ENCODE measurements at regions not wholly inside any gene's neighbourhood (a gene's known extent, or its start where the extent isn't known, plus 50 kb on each side); places are given as distances from the start of the nearest gene placed in this dataset.

- TF ChIP-seq CTCF (IDR thresholded peaks at IDR 0.05): no peak
- no peak for TF ChIP-seq EP300 (IDR thresholded peaks at IDR 0.05)
Observed at GRCh38 chr14:53537422-53538315, 384.5 kb upstream of the DDHD1 start.

Measured in ovary (tissue), 3 donors.